PFSK-1 (cell line): ENCODE measurements at regions not wholly inside any gene's neighbourhood (a gene's known extent, or its start where the extent isn't known, plus 50 kb on each side); places are given as distances from the start of the nearest gene placed in this dataset.

Experiments used
- FOXP2 ChIP-seq: optimal IDR thresholded peaks from 2 replicates; pipeline ENCODE3; 2011; ENCODE audit warnings: borderline replicate concordance, control low read depth, inconsistent platforms; ENCODE audit not compliant: insufficient read depth; ENCODE audit errors: extremely low read length, extremely low read depth
- POLR2AphosphoS5 ChIP-seq: IDR thresholded peaks from 2 replicates; pipeline ENCODE4 v1.6.1; 2012; ENCODE audit warnings: low read depth, mild to moderate bottlenecking, control low read depth, low read length, moderate library complexity
- SIN3A ChIP-seq: IDR thresholded peaks from 2 replicates; pipeline ENCODE4 v1.6.1; 2012; ENCODE audit warnings: mild to moderate bottlenecking, low read length, moderate library complexity, borderline replicate concordance; ENCODE audit not compliant: insufficient read depth
- TAF1 ChIP-seq: IDR thresholded peaks from 2 replicates; pipeline ENCODE4 v1.6.1; 2012; ENCODE audit warnings: low read length, control low read depth, borderline replicate concordance; ENCODE audit not compliant: insufficient read depth
- TF ChIP-seq, protein P1 (sequence below), 2 experiments: IDR thresholded peaks; 2 replicates each; pipeline versions ENCODE4 v1.6.1 to v1.8.0; 2011 to 2012; ENCODE audit warnings: low read depth in 2 of 2, low read length in 2 of 2, control low read depth in 1 of 2, inconsistent platforms in 1 of 2, mild to moderate bottlenecking in 1 of 2, moderate library complexity in 1 of 2; ENCODE audit not compliant: insufficient read depth in 1 of 2

DNA sequence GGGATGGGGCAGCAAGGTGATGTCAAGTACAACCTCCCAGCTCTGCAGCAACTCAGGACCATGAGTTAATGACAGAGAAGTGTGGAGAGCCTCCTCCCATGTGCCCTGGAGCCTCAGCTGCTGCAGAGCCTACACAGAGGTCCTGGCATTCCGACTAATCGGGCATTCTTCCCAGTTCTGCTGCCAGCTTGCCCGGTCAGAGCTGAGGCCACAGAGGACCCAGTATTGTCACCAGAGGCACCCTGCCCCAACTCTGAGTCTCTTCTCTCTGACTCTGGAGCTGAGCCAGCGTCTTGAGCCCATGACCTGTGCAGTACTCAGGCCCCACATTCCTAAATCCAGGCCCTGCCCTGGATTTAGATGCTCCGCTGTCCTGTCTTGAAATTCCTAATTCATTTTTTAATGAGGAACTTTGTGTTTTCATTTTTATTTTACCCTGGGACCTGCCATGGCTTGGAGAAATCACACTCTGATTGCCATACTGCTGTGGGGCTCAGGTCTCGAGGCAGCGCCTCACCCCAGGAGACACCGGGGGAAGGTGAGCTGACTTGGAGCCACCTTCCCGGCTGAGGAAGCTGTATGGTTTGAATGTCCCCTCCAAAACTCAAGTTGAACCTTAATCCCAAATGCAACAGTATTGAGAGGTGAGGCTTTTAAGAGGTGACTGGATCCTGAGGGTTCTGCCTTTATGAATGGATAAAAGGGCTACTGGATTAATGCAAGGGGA is 144.9 kb upstream of the ZNF507 start:
- TF ChIP-seq FOXP2 (no peak), TAF1 (no peak), SIN3A (no peak), POLR2AphosphoS5 (no peak)
- TF ChIP-seq, protein P1, sequence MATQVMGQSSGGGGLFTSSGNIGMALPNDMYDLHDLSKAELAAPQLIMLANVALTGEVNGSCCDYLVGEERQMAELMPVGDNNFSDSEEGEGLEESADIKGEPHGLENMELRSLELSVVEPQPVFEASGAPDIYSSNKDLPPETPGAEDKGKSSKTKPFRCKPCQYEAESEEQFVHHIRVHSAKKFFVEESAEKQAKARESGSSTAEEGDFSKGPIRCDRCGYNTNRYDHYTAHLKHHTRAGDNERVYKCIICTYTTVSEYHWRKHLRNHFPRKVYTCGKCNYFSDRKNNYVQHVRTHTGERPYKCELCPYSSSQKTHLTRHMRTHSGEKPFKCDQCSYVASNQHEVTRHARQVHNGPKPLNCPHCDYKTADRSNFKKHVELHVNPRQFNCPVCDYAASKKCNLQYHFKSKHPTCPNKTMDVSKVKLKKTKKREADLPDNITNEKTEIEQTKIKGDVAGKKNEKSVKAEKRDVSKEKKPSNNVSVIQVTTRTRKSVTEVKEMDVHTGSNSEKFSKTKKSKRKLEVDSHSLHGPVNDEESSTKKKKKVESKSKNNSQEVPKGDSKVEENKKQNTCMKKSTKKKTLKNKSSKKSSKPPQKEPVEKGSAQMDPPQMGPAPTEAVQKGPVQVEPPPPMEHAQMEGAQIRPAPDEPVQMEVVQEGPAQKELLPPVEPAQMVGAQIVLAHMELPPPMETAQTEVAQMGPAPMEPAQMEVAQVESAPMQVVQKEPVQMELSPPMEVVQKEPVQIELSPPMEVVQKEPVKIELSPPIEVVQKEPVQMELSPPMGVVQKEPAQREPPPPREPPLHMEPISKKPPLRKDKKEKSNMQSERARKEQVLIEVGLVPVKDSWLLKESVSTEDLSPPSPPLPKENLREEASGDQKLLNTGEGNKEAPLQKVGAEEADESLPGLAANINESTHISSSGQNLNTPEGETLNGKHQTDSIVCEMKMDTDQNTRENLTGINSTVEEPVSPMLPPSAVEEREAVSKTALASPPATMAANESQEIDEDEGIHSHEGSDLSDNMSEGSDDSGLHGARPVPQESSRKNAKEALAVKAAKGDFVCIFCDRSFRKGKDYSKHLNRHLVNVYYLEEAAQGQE (IDR thresholded peaks at IDR 0.05; ENCODE audit: insufficient read depth in 1 of 2, low read depth in 2 of 2, low read length in 2 of 2), result no peak

GRCh38 chr19:32201211-32201610 is 144.2 kb upstream of the ZNF507 start:
- TF ChIP-seq TAF1 (no peak), SIN3A (no peak), FOXP2 (no peak), POLR2AphosphoS5 (no peak)
- TF ChIP-seq, protein P1 (IDR thresholded peaks at IDR 0.05; ENCODE audit: insufficient read depth in 1 of 2, low read depth in 2 of 2, low read length in 2 of 2), result no peak

GRCh38 chr19:32201636-32202051 is 143.8 kb upstream of the ZNF507 start:
- TF ChIP-seq SIN3A (no peak), TAF1 (no peak), FOXP2 (no peak), POLR2AphosphoS5 (no peak)
- TF ChIP-seq, protein P1 (IDR thresholded peaks at IDR 0.05; ENCODE audit: insufficient read depth in 1 of 2, low read depth in 2 of 2, low read length in 2 of 2), result no peak

DNA sequence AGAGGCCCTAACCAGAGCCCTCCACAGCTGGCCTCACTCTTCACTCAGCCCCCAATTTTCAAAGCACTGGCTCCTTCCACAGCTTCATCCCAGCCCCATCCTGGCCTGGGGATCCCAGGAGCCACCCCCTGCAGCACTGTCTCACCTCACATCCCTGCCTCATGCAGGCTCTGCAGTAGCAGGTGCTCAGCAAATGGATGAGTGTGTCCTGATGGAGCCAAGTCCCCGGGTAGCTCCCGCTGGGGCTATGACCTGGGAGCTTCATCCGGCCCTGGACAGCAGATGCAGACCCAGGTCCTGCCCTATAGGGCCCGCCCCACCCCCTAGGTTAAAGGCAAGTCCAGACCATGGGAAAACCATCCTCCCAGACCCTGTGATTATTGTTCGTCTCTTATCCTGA is 143.2 kb upstream of the ZNF507 start:
- TF ChIP-seq POLR2AphosphoS5, result no peak
- no peak for TF ChIP-seq FOXP2
- TF ChIP-seq SIN3A, result no peak
- TF ChIP-seq, protein P1 (IDR thresholded peaks at IDR 0.05; ENCODE audit: insufficient read depth in 1 of 2, low read depth in 2 of 2, low read length in 2 of 2), result no peak
- TF ChIP-seq TAF1, result no peak

- TF ChIP-seq POLR2AphosphoS5 (no peak), SIN3A (no peak), FOXP2 (no peak), TAF1 (no peak)
- TF ChIP-seq, protein P1 (IDR thresholded peaks at IDR 0.05; ENCODE audit: insufficient read depth in 1 of 2, low read depth in 2 of 2, low read length in 2 of 2), result no peak
These were observed 142.2 kb upstream of the ZNF507 start for GRCh38 chr19:32203161-32203560.
